ENCODE measurements at regions not wholly inside any gene's neighbourhood (a gene's known extent, or its start where the extent isn't known, plus 50 kb on each side); places are given as distances from the start of the nearest gene placed in this dataset.

- Histone ChIP-seq H2BK5ac (ENCODE audit: low read length) (no peak overlapping the region), H3K36me3 (replicated peaks in 1 of 2; ENCODE audit: control insufficient read depth in 2 of 2, insufficient read depth in 2 of 2, low read length in 2 of 2) (no peaks in the 10 kb centered on the region), H3K79me1 (ENCODE audit: low read depth, low read length) (no peaks in the 10 kb centered on the region), H3K27ac (replicated peaks; ENCODE audit: low read length) (no peak overlapping the region), H4K91ac (ENCODE audit: low read depth, low read length, poor library complexity) (no peak overlapping the region), H3K14ac (ENCODE audit: low read length) (no peak overlapping the region), H4K8ac (ENCODE audit: low read depth, low read length) (no peak overlapping the region), H3K23ac (ENCODE audit: low read depth, low read length, poor library complexity) (no peak overlapping the region), H3K27me3 (ENCODE audit: control insufficient read depth in 3 of 3, insufficient read depth in 3 of 3, low read depth in 1 of 3, low read length in 3 of 3) (no peaks in the 10 kb centered on the region), H3K4ac (ENCODE audit: low read length) (no peak overlapping the region), H3K18ac (ENCODE audit: low read length) (no peak overlapping the region), H2AFZ (ENCODE audit: low read length) (no peak overlapping the region), H3K4me3 (ENCODE audit: low read length in 2 of 2) (no peak overlapping the region), H3K4me1 (ENCODE audit: control insufficient read depth in 2 of 2, insufficient read depth in 1 of 2, low read depth in 1 of 2, low read length in 2 of 2) (peaks cover 0 to 1% of the 10 kb centered on the region in 2 donors), H3K4me2 (ENCODE audit: insufficient read depth, low read length, poor library complexity, severe bottlenecking) (no peak overlapping the region), H2AK5ac (ENCODE audit: low read depth, low read length) (no peak overlapping the region), H2BK120ac (ENCODE audit: low read depth, low read length) (no peak overlapping the region), H2BK12ac (ENCODE audit: low read length) (no peak overlapping the region), H3K9me3 (replicated peaks in 1 of 2; ENCODE audit: control insufficient read depth in 2 of 2, insufficient read depth in 1 of 2, low read depth in 1 of 2, low read length in 2 of 2) (no peaks in the 10 kb centered on the region), H3K9ac (ENCODE audit: low read depth, low read length, poor library complexity) (no peak overlapping the region), H2BK15ac (ENCODE audit: low read length) (no peak overlapping the region)
- DNase-seq (ENCODE audit: low spot score): no peak
Observed at GRCh38 chr2:138227195-138227594, 262.9 kb downstream of the HNMT start.

- Histone ChIP-seq H3K4me3 (ENCODE audit: low read length in 2 of 2) (no peak overlapping the region), H2BK120ac (ENCODE audit: low read depth, low read length) (no peak overlapping the region), H3K27me3 (ENCODE audit: control insufficient read depth in 3 of 3, insufficient read depth in 3 of 3, low read depth in 1 of 3, low read length in 3 of 3) (no peaks in the 10 kb centered on the region), H2AFZ (ENCODE audit: low read length) (no peak overlapping the region), H3K4me1 (ENCODE audit: control insufficient read depth in 2 of 2, insufficient read depth in 1 of 2, low read depth in 1 of 2, low read length in 2 of 2) (peaks cover 0 to 1% of the 10 kb centered on the region in 2 donors), H2AK5ac (ENCODE audit: low read depth, low read length) (no peak overlapping the region), H3K27ac (replicated peaks; ENCODE audit: low read length) (no peak overlapping the region), H3K14ac (ENCODE audit: low read length) (no peak overlapping the region), H4K8ac (ENCODE audit: low read depth, low read length) (no peak overlapping the region), H3K4me2 (ENCODE audit: insufficient read depth, low read length, poor library complexity, severe bottlenecking) (no peak overlapping the region), H2BK5ac (ENCODE audit: low read length) (no peak overlapping the region), H3K79me1 (ENCODE audit: low read depth, low read length) (no peaks in the 10 kb centered on the region), H4K91ac (ENCODE audit: low read depth, low read length, poor library complexity) (no peak overlapping the region), H3K9ac (ENCODE audit: low read depth, low read length, poor library complexity) (no peak overlapping the region), H3K36me3 (replicated peaks in 1 of 2; ENCODE audit: control insufficient read depth in 2 of 2, insufficient read depth in 2 of 2, low read length in 2 of 2) (no peaks in the 10 kb centered on the region), H3K18ac (ENCODE audit: low read length) (no peak overlapping the region), H3K4ac (ENCODE audit: low read length) (no peak overlapping the region), H3K23ac (ENCODE audit: low read depth, low read length, poor library complexity) (no peak overlapping the region), H2BK15ac (ENCODE audit: low read length) (no peak overlapping the region), H2BK12ac (ENCODE audit: low read length) (no peak overlapping the region), H3K9me3 (replicated peaks in 1 of 2; ENCODE audit: control insufficient read depth in 2 of 2, insufficient read depth in 1 of 2, low read depth in 1 of 2, low read length in 2 of 2) (no peaks in the 10 kb centered on the region)
- WGBS, 2 donors (ENCODE audit: extremely low coverage in 2 of 2, insufficient read length in 2 of 2, insufficient replicate concordance in 1 of 2): no CpG with 5 or more reads among the region's 2 CpGs
- no peak for DNase-seq (ENCODE audit: low spot score)
Observed at GRCh38 chr2:138228101-138228500, 263.8 kb downstream of the HNMT start.

GRCh38 chr2:138234265-138234664, 267.3 kb upstream of the SPOPL start:
- H3K4me2 ChIP-seq (ENCODE audit: insufficient read depth, low read length, poor library complexity, severe bottlenecking): no peak overlapping the region
- H3K4me3 ChIP-seq (ENCODE audit: low read length in 2 of 2): no peak overlapping the region

DNA sequence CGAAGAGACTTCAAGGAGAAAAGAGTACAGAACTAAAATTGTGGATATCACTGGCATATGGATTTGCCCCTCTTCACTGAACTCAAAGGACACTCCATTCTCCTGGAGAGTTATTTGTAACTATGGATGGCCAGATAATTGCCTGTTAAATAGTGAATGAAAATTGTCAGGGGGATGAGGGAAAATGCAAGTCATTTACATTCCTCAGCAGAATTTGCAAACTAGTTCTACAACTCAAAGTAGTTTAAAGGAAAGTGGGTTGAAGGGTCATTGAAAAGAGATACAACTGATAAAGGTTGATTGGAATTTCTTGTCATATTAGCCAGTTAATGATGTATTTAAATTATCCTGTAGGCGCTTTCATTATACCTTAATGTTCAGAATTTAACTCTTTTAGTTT, 266.5 kb upstream of the SPOPL start:
- Histone ChIP-seq H2BK12ac (ENCODE audit: low read length) (no peak overlapping the region), H3K9ac (ENCODE audit: low read depth, low read length, poor library complexity) (no peak overlapping the region), H2AK5ac (ENCODE audit: low read depth, low read length) (no peak overlapping the region), H3K4ac (ENCODE audit: low read length) (no peak overlapping the region), H4K91ac (ENCODE audit: low read depth, low read length, poor library complexity) (no peak overlapping the region), H3K9me3 (replicated peaks in 1 of 2; ENCODE audit: control insufficient read depth in 2 of 2, insufficient read depth in 1 of 2, low read depth in 1 of 2, low read length in 2 of 2) (no peaks in the 10 kb centered on the region), H3K36me3 (replicated peaks in 1 of 2; ENCODE audit: control insufficient read depth in 2 of 2, insufficient read depth in 2 of 2, low read length in 2 of 2) (no peaks in the 10 kb centered on the region), H3K79me1 (ENCODE audit: low read depth, low read length) (no peaks in the 10 kb centered on the region), H3K27me3 (ENCODE audit: control insufficient read depth in 3 of 3, insufficient read depth in 3 of 3, low read depth in 1 of 3, low read length in 3 of 3) (no peaks in the 10 kb centered on the region), H3K4me2 (ENCODE audit: insufficient read depth, low read length, poor library complexity, severe bottlenecking) (no peak overlapping the region), H3K23ac (ENCODE audit: low read depth, low read length, poor library complexity) (no peak overlapping the region), H3K27ac (replicated peaks; ENCODE audit: low read length) (no peak overlapping the region), H2BK120ac (ENCODE audit: low read depth, low read length) (no peak overlapping the region), H3K14ac (ENCODE audit: low read length) (no peak overlapping the region), H4K8ac (ENCODE audit: low read depth, low read length) (no peak overlapping the region), H3K18ac (ENCODE audit: low read length) (no peak overlapping the region), H3K4me3 (ENCODE audit: low read length in 2 of 2) (no peak overlapping the region), H2AFZ (ENCODE audit: low read length) (no peak overlapping the region), H2BK15ac (ENCODE audit: low read length) (no peak overlapping the region), H2BK5ac (ENCODE audit: low read length) (no peak overlapping the region), H3K4me1 (ENCODE audit: control insufficient read depth in 2 of 2, insufficient read depth in 1 of 2, low read depth in 1 of 2, low read length in 2 of 2) (peaks cover 0 to 1% of the 10 kb centered on the region in 2 donors)
- DNase-seq (ENCODE audit: low spot score): no peak
- no CpG with 5 or more reads among the region's 2 CpGs for WGBS, 2 donors (ENCODE audit: extremely low coverage in 2 of 2, insufficient read length in 2 of 2, insufficient replicate concordance in 1 of 2)

More at GRCh38 chr2:138234265-138234664, 267.3 kb upstream of the SPOPL start:
- WGBS, 2 donors (ENCODE audit: extremely low coverage in 2 of 2, insufficient read length in 2 of 2, insufficient replicate concordance in 1 of 2): no CpG with 5 or more reads among the region's 2 CpGs
- Histone ChIP-seq H4K8ac (ENCODE audit: low read depth, low read length) (no peak overlapping the region), H3K27ac (replicated peaks; ENCODE audit: low read length) (no peak overlapping the region), H3K9ac (ENCODE audit: low read depth, low read length, poor library complexity) (no peak overlapping the region), H2AK5ac (ENCODE audit: low read depth, low read length) (no peak overlapping the region), H3K23ac (ENCODE audit: low read depth, low read length, poor library complexity) (no peak overlapping the region), H2BK120ac (ENCODE audit: low read depth, low read length) (no peak overlapping the region), H3K14ac (ENCODE audit: low read length) (no peak overlapping the region), H3K79me1 (ENCODE audit: low read depth, low read length) (no peaks in the 10 kb centered on the region), H3K4ac (ENCODE audit: low read length) (no peak overlapping the region), H3K4me1 (ENCODE audit: control insufficient read depth in 2 of 2, insufficient read depth in 1 of 2, low read depth in 1 of 2, low read length in 2 of 2) (peaks cover 0 to 1% of the 10 kb centered on the region in 2 donors), H3K27me3 (ENCODE audit: control insufficient read depth in 3 of 3, insufficient read depth in 3 of 3, low read depth in 1 of 3, low read length in 3 of 3) (no peaks in the 10 kb centered on the region), H2BK5ac (ENCODE audit: low read length) (no peak overlapping the region), H4K91ac (ENCODE audit: low read depth, low read length, poor library complexity) (no peak overlapping the region), H3K36me3 (replicated peaks in 1 of 2; ENCODE audit: control insufficient read depth in 2 of 2, insufficient read depth in 2 of 2, low read length in 2 of 2) (no peaks in the 10 kb centered on the region), H2BK15ac (ENCODE audit: low read length) (no peak overlapping the region), H3K18ac (ENCODE audit: low read length) (no peak overlapping the region), H3K9me3 (replicated peaks in 1 of 2; ENCODE audit: control insufficient read depth in 2 of 2, insufficient read depth in 1 of 2, low read depth in 1 of 2, low read length in 2 of 2) (no peaks in the 10 kb centered on the region), H2AFZ (ENCODE audit: low read length) (no peak overlapping the region), H2BK12ac (ENCODE audit: low read length) (no peak overlapping the region)
- DNase-seq (ENCODE audit: low spot score): no peak

All from neuronal stem cell (in vitro differentiated cells).